Nephron (organoid): ENCODE measurements at regions not wholly inside any gene's neighbourhood (a gene's known extent, or its start where the extent isn't known, plus 50 kb on each side); places are given as distances from the start of the nearest gene placed in this dataset.
A peak's percentile ranks its signal among the peaks of the same experiment; 100 is the strongest.

ENCODE experiments used
- H3K27ac Mint-ChIP-seq, 3 experiments: 2 replicates each; pipeline ENCODE4 v1.8.0; 2020; ENCODE audit warnings: mixed read lengths in 3 of 3, mild to moderate bottlenecking in 2 of 3, moderate library complexity in 1 of 3
- H3K27me3 Mint-ChIP-seq: 2 replicates; pipeline ENCODE4 v1.8.0; 2021; ENCODE audit warnings: low read depth, mild to moderate bottlenecking, moderate library complexity, mixed read lengths
- H3K36me3 Mint-ChIP-seq: 2 replicates; pipeline ENCODE4 v1.8.0; 2020; ENCODE audit warnings: low read depth, mixed read lengths
- H3K4me1 Mint-ChIP-seq: 2 replicates; pipeline ENCODE4 v1.8.0; 2020; ENCODE audit warnings: mixed read lengths
- H3K4me3 Mint-ChIP-seq, 3 experiments: 2 replicates each; pipeline ENCODE4 v1.8.0; 2020; ENCODE audit warnings: mild to moderate bottlenecking in 3 of 3, mixed read lengths in 3 of 3, moderate library complexity in 2 of 3
- H3K9me3 Mint-ChIP-seq: 2 replicates; pipeline ENCODE4 v1.8.0; 2020; ENCODE audit warnings: mixed read lengths
- CTCF ChIP-seq, 3 experiments: fragments of 200-600 bp; sonication (generic); IDR thresholded peaks; one replicate each; pipeline ENCODE4 v1.5.0; 2021; ENCODE audit warnings: antibody characterized with exemption in 3 of 3; ENCODE audit not compliant: unreplicated experiment in 3 of 3

GRCh38 chr10:31749981-31750840 lies 178.4 kb downstream of the ARHGAP12 start:
- Mint-ChIP-seq H3K27ac (peak overlapping the region; percentile 81 to 94 (median 92)), H3K36me3 (no peaks in the 10 kb centered on the region), H3K4me3 (peak overlapping the region in 2 of 3 experiments; percentile 23 to 55), H3K9me3 (no peaks in the 10 kb centered on the region), H3K4me1 (peaks cover 88% of the 10 kb centered on the region), H3K27me3 (no peaks in the 10 kb centered on the region)
- TF ChIP-seq CTCF (IDR thresholded peaks at IDR 0.05; ENCODE audit: unreplicated experiment in 3 of 3): no peak

- Mint-ChIP-seq H3K9me3 (no peaks in the 10 kb centered on the region), H3K36me3 (no peaks in the 10 kb centered on the region)
Observed at GRCh38 chr10:31749301-31749700, 179.3 kb downstream of the ARHGAP12 start.

GRCh38 chr10:31745612-31746376 lies 182.8 kb downstream of the ARHGAP12 start:
- H3K4me3 Mint-ChIP-seq: peak overlapping the region in 1 of 3 experiments; percentile 13
- no peaks in the 10 kb centered on the region for H3K36me3 Mint-ChIP-seq
- no peak for TF ChIP-seq CTCF (IDR thresholded peaks at IDR 0.05; ENCODE audit: unreplicated experiment in 3 of 3)
- no peaks in the 10 kb centered on the region for H3K27me3 Mint-ChIP-seq
- peak overlapping the region; percentile 64 to 79 (median 78) for H3K27ac Mint-ChIP-seq
- peaks cover 63% of the 10 kb centered on the region for H3K4me1 Mint-ChIP-seq
- H3K9me3 Mint-ChIP-seq: no peaks in the 10 kb centered on the region

More at GRCh38 chr10:31749301-31749700, 179.3 kb downstream of the ARHGAP12 start:
- Mint-ChIP-seq H3K4me3 (peak overlapping the region in 1 of 3 experiments; percentile 30), H3K27ac (peak overlapping the region; percentile 81 to 94 (median 92)), H3K27me3 (no peaks in the 10 kb centered on the region), H3K4me1 (peaks cover 87% of the 10 kb centered on the region)
- no peak for TF ChIP-seq CTCF (IDR thresholded peaks at IDR 0.05; ENCODE audit: unreplicated experiment in 3 of 3)

- Mint-ChIP-seq H3K4me3 (no peak overlapping the region), H3K4me1 (peaks cover 62% of the 10 kb centered on the region), H3K36me3 (no peaks in the 10 kb centered on the region), H3K27me3 (no peaks in the 10 kb centered on the region), H3K27ac (peak overlapping the region in 1 of 3 experiments; percentile 43), H3K9me3 (no peaks in the 10 kb centered on the region)
- no peak for TF ChIP-seq CTCF (IDR thresholded peaks at IDR 0.05; ENCODE audit: unreplicated experiment in 3 of 3)
Observed at GRCh38 chr10:31744025-31744424, 184.6 kb downstream of the ARHGAP12 start.

DNA sequence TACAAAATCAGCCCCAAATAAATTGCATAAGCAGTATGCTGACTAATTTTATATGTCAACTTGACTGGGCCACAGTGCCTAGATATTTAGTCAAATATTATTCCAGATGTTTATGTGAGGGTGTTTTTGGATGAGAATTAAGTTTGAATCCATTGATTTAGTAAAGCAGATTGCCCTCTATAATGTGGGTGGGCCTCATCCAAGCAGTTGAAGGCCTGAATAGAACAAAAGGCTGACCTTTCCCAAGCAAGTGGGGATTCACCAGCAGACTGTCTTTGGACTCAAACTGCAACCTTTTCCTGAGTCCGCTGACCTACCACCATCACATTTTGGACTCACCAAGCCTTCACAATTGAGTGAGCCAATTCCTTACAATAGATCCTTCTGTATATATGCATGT lies 186.4 kb downstream of the ARHGAP12 start:
- H3K4me3 Mint-ChIP-seq: no peak overlapping the region
- H3K27me3 Mint-ChIP-seq: no peaks in the 10 kb centered on the region
- H3K9me3 Mint-ChIP-seq: no peaks in the 10 kb centered on the region
- H3K4me1 Mint-ChIP-seq: peaks cover 60% of the 10 kb centered on the region
- no peaks in the 10 kb centered on the region for H3K36me3 Mint-ChIP-seq
- no peak for TF ChIP-seq CTCF (IDR thresholded peaks at IDR 0.05; ENCODE audit: unreplicated experiment in 3 of 3)
- peak overlapping the region in 2 of 3 experiments; percentile 25 to 36 for H3K27ac Mint-ChIP-seq
